ENCODE measurements at regions not wholly inside any gene's neighbourhood (a gene's known extent, or its start where the extent isn't known, plus 50 kb on each side); places are given as distances from the start of the nearest gene placed in this dataset.

DNA sequence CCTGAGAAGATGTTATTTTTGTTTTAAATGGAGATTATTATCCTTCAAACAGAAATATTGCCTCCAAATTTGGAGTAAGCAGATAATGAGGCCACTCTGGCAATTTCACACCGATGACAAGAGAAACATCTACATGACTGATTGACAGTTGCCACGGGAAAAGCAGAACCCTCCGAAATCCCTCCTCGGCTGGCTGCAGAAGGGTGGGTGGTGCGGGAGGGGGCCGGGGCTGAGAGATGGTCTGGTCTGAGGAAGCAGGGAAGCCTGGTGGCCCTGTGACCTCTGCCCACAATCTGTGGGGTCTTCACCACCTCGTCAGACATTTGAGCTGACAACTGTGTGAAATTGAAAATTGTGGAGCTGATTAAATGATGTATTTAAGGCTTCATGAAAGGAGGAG lies 503.2 kb downstream of the MN1 start:
- TF ChIP-seq GATA2 (IDR thresholded peaks at IDR 0.05; ENCODE audit: low read depth, low read length) (no peak), GATA3 (IDR thresholded peaks at IDR 0.05; ENCODE audit: low read depth, low read length) (no peak)

DNA sequence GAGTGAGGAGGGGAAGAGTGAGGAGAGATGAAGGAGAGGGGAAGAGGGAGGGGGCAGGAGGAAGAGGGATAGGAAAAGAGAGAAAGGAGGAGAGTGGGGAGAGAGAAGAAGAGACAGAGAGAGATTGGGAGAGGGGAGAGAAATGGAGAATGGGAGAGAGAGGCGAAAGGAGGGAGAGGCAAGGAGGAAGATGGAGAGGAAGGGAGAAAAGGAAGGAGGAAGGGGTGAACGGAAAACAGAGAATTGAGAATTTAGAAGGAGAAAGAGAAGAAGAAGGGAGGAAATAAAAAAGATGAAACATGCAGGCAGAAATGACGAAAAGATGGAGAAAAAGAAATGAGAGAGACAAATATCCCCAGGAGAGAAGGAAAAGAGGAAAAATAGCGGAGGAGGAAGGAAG lies 502.8 kb downstream of the MN1 start:
- no peak for TF ChIP-seq GATA2 (IDR thresholded peaks at IDR 0.05; ENCODE audit: low read depth, low read length)
- no peak for TF ChIP-seq GATA3 (IDR thresholded peaks at IDR 0.05; ENCODE audit: low read depth, low read length)

DNA sequence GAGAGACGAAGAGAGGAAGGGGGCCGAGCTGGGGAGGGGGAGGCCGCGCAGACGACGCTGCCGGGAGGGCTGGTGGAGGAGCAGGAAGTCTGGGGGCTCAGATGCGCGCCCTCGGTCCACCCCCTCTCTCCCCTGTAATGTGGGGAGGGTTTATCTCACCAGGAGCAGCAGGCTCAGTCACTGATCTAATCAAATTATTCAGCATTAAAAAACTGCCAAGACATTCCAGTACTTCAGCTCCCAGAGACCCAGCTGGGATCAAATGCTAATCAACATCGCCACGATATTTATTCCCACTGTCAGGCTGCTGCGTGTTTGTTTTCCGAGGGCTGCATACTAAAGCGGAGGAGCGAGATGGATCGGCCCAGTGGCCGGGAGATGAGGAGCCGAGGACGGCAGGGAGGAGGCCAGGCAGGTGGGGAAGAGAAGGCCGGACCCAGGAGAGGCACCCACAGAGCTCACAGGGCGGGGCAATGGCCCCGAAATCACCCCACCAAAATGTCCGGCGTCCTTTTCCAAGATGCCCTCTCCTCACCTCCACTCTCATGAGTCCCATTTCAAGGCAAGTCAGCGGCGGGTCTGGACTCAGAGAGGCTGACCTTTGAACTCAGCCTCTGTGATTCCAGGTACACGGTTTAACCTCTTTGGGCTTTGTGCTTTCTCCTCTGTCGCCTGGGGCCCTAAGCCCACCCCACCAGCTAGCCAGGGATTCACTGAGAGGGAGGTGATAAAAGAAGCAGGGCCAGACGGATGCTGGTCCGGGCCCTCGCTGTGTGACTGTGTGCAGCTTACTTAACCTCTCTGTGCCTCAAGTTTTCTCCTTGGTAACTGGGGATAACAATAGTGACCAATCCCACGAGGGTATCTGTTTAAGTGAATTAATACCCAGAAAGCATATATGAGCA lies 502.1 kb downstream of the MN1 start:
- TF ChIP-seq GATA3 (IDR thresholded peaks at IDR 0.05; ENCODE audit: low read depth, low read length) (no peak), GATA2 (IDR thresholded peaks at IDR 0.05; ENCODE audit: low read depth, low read length) (no peak)

DNA sequence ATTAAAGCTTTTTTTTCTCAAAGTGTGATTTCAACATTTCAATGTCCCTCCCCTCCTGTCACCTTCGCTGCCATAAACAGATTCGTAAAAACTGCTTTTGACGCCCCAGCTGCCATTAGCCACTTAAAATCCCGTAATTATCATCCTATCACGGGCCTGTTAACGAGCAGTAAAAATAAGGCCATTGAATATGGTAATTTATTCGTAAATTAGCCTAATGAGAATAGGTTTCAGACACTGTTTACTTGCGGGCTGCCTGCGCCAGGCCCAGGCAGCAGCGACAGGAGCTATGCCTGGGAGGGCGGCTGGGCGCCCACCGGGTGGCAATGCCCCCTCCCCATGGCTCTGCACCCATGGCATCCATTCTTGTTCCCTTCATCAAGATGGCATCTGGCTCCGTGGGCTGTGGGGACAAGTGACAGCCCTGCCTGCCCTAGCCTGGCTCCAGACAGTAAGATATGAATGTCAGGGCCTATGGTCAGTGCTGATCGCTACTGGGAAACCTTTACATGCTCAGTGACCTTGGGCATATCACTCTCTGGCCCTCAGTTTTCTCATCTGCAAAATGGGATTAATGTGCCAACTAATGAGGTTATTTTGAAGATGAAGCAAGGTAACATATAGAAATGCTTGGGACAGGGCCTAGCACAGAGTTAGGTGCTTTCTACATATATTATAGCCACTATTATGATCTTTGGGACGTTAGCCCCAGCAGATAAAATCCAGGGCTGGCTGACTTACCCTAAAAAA lies 500.8 kb downstream of the MN1 start:
- TF ChIP-seq GATA3 (IDR thresholded peaks at IDR 0.05; ENCODE audit: low read depth, low read length) (no peak), GATA2 (IDR thresholded peaks at IDR 0.05; ENCODE audit: low read depth, low read length) (no peak)

DNA sequence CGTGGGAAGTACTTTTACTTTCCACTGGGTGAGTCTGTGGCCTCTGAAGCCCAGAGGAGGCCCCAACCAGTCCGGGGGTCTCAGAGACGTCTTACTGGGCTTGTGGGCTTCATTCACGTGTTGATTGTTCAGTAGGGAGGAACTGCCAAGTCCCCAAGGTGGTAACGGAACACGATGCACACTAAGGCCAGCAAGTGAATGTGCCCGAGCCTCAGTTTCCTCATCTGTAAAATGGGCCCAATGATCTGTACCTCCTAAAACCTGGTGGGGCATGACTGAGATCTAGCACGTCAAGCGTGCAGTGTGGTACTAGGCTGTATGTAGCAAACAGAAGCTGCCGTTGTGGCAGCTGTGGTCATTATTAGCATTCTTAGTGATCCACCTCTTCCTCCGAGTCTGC lies 499.1 kb downstream of the MN1 start:
- TF ChIP-seq GATA3 (IDR thresholded peaks at IDR 0.05; ENCODE audit: low read depth, low read length) (no peak), GATA2 (IDR thresholded peaks at IDR 0.05; ENCODE audit: low read depth, low read length) (no peak)

DNA sequence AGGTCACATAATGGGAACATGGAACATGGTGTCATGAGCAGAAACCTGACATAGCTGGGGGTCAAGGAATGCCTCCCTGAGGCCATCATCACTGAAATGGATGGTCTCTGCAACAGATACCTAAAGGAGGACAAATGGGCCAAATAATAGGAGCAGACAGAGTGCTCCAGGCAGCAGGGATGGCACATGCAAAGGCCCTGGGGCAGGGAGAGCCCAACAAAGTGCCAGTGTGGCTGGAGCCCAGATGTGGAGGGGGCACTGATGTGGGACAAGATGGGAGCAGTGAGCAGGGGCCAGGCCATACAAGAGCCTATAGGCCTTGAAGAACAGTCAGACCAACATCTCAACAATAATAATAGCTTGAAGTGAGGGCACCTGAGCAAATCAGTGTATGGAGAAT lies 497.8 kb downstream of the MN1 start:
- TF ChIP-seq GATA2 (IDR thresholded peaks at IDR 0.05; ENCODE audit: low read depth, low read length), result no peak
- TF ChIP-seq GATA3 (IDR thresholded peaks at IDR 0.05; ENCODE audit: low read depth, low read length), result no peak

DNA sequence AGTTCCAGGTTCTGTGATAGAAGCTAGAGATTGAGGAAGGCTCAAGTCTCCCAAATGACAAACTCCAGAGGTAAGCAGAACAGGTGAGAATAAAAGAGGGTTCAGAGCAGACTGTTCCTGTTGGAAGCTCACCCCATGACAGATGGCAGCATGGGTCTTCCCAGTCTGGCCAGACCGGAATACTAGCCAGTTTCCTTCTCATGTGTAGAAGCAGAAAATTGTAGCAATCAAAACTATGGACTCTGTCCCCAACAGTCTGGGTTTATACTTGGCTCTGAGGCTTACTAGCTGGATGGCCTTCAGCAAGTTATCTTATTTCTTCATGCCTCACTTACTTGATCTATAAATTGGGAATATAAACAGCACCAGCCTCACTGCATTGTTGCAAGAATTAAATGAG lies 494.8 kb downstream of the MN1 start:
- TF ChIP-seq GATA3 (IDR thresholded peaks at IDR 0.05; ENCODE audit: low read depth, low read length) (no peak), GATA2 (IDR thresholded peaks at IDR 0.05; ENCODE audit: low read depth, low read length) (no peak)

DNA sequence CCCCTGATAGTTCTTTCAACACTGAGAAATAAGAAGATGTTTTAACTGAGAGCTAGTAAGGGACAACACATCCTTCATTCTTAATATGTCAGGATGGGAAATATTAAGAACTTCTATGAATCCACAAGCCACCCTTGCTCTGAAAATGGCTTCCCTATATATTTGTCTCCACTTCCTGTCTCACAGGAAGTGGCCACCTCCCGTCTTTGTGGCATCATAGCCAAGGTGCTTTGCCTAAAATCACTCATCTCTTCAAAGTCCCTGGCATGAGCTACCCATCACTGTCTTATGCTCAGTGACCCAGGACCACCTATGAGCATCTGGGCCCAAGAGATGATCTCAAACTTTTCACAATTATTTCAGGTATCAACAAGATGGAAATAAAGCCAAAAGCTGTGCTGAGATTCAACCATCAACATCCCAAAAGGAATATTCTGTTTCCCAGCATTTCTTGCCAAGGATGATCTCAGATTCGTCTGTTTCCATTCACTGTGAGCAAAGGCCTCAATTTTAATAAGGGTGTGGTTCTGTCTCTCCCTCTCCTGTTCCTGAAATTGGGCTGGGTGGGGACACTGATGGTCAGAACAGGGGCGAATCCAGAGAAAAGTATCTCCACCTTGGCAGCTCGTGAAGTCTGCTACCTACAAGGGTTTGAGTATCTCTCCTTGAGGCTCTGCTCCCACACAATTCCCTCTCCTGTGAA lies 493.9 kb downstream of the MN1 start:
- TF ChIP-seq GATA3 (IDR thresholded peaks at IDR 0.05; ENCODE audit: low read depth, low read length) (no peak), GATA2 (IDR thresholded peaks at IDR 0.05; ENCODE audit: low read depth, low read length) (no peak)

DNA sequence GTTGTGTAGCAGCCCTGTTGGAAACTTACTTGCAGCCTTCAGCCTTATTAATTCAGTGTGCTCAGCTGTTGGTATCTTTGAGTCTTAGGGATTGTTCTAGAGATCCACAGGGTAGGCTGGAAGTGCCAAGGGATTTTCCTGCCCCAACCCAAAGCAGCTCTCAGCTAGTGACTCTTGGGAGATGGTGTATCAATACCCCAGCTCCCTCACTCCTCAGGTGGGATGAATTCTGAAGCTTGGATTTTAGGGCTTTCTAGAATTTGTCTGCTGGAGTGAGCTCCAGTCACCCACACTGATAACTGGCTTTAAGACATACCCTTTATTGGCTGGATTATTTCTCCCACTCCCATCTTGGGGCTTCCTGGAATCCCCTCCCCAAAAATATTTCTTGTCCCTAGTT lies 493.0 kb downstream of the MN1 start:
- TF ChIP-seq GATA2 (IDR thresholded peaks at IDR 0.05; ENCODE audit: low read depth, low read length), result no peak
- TF ChIP-seq GATA3 (IDR thresholded peaks at IDR 0.05; ENCODE audit: low read depth, low read length), result no peak

DNA sequence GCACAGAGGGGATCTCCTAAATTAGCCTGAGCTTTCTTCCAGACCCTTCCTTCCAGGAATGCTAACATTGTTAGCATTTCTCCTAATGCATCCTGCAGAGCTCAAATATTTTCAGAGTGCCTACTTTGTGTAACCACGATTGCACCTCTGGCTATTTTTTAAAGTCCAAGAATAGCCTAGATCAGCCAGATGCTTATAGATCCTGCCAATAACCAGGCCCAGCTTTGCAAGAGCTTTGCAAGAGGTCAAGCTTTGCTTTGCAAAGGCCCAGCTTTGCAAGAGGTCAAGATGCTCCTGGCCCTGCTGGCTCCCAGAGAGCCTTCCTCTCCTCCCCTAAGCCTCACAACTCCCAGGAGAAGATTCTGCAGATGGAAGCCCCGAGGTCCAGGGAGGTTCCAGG lies 491.9 kb downstream of the MN1 start:
- TF ChIP-seq GATA3 (IDR thresholded peaks at IDR 0.05; ENCODE audit: low read depth, low read length) (no peak), GATA2 (IDR thresholded peaks at IDR 0.05; ENCODE audit: low read depth, low read length) (no peak)

DNA sequence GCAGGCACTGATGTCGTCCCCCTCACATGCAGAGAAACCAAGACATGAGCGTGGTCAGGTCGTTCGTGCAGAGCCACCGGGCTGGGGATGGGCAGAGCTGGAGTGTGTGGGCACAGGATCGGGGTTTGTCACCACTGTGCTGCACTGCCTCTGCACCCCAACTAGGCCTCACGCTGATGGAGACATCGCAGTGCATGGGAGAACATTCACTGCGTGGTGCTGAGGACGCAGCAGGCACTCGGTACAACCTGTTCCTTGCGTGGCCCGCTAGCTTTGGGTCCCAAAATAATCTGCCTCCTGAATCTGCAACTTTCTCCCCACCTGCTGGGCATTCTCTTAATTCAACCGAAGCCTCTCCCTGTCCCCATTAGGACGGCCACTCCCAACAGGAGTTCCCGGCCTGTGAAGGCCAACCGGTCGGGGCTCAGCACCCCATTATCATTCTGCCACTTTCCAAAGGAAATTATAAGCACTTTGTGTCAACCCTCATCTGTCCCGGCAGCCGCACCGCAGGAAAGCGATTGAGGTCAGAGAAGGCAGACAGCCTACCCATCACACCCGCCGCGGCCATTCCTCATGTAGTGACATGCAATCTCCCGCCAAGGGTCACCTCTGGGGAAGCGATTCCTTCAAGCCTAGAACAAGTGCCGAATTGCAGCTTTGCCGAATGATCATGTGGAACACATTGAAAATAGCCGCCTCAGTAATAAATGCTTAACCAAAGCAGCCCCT lies 490.4 kb downstream of the MN1 start:
- TF ChIP-seq GATA3 (IDR thresholded peaks at IDR 0.05; ENCODE audit: low read depth, low read length) (no peak), GATA2 (IDR thresholded peaks at IDR 0.05; ENCODE audit: low read depth, low read length) (no peak)

DNA sequence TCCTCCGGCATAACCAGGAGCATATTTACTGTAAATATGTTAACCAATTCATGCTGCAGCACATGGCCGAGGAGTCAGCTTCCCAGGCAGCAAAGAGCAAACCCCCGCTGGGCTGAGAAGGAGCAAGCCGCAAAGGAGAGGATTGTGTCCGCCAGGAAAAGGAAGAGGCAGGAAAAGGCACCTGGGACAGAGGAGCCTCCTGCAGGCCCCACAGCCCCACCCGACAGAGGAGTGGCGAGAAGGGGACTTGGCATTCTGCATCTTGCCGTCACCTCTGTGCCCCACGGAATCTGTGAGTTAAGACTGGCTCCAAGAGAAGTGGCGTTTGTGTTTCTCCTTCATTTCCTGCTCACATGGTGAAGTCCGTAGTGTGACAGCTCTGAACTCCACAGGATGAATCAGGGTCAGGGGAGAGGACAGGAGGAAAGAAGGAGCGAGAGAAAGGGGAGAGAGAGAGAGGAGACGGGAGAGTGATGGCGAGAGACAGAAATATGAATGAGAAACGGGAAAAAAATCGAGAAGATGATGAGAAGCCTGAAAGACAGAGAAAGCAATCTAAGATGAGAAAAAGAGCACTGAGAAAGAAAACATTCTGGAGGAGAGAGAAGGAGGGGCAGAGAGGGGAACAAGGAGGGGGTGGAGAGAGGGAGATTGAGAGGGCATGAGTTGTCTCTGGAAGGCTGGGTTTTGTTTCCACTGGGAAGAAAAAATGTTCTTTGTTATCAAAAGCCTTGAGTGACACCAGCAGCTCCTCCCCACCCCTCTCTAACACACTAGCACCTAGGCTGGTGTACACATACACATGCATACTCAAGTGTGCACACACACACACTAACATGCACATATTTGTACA lies 489.6 kb downstream of the MN1 start:
- TF ChIP-seq GATA3 (IDR thresholded peaks at IDR 0.05; ENCODE audit: low read depth, low read length) (no peak), GATA2 (IDR thresholded peaks at IDR 0.05; ENCODE audit: low read depth, low read length) (no peak)

DNA sequence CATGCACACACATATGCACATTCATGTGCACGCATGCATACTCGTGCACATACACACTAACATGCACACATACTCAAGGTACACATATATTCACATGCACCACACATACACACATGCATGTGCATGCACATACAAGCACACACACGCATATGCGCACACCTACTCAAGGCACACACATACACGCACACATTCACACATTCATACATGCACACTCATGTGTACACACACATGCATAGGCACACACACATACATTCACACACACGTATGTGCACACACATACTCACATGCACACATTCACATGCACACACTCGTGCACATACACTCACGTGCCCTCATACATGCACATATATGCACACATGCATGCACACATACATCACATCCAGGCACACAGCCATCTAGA lies 489.0 kb downstream of the MN1 start:
- no peak for TF ChIP-seq GATA2 (IDR thresholded peaks at IDR 0.05; ENCODE audit: low read depth, low read length)
- no peak for TF ChIP-seq GATA3 (IDR thresholded peaks at IDR 0.05; ENCODE audit: low read depth, low read length)
